HG03159 (cell line): ENCODE measurements at regions not wholly inside any gene's neighbourhood (a gene's known extent, or its start where the extent isn't known, plus 50 kb on each side); places are given as distances from the start of the nearest gene placed in this dataset.

Experiments
- ATAC-seq: cut with Tn5 transposase; IDR thresholded peaks from one replicate; pipeline ENCODE4 v1.9.1; 2021; ENCODE audit warnings: mild to moderate bottlenecking, moderate library complexity; ENCODE audit not compliant: unreplicated experiment

DNA sequence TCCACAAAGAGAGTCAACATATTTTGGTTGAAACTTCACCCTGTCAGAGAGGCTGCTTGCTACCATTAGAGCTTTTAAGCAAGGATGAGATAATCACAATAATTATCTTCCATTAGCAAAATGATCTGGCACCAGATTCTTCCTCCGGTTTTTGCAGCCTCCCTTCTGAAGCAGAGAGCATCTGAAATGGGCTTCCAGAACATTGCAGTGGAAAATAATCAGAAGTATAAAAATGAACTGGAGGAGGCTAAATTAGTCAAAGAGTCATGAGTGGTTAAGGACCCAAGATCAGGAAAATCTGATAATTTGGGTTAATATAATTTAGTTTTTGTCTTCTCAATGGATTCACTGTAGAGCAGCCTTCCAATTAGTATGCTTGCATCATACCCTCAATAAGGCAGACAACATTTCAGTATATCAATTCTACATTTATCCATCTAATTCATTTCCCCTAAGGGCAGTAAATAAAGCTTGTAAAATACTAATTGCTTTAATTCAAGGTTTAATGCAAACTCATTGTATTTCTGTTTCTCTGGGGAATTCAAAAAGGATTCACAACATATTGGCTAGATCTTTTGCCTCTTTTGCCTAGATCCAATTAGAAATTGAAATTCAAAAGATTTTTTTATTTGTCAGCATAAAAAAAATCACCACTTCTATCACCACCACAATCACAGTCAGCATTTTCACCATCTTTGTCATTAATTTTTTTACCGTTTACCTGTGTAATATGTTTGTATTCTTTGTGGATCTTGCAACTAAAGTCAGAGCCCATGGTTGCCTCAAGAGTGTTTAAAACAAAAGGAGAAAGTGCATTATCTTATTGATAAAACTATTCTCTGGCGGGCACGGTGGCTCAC, 537.2 kb upstream of the DCC start:
- no peak for ATAC-seq

GRCh38 chr18:51807336-51807735, 532.7 kb upstream of the DCC start:
- ATAC-seq, result no peak

GRCh38 chr18:51811883-51812282, 528.1 kb upstream of the DCC start:
- ATAC-seq, result peak; percentile 60

DNA sequence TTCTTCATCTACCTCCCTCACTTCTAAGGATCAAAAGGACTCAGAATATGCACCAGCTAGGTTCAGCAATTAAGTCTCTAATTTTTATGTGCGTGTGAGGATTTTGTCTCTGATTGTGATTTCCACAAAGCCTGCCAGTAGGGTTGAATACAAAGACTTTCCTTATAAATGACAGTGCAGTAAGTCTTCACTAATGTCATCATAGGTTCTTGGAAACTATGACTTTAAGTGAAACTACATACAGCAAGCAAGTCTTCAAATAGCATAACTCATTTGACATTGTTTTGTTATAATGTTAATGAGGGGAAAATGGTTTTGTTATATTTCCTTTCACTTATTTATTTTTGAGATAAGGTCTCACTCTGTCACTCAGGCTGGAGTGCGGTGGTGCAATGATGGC, 526.3 kb upstream of the DCC start:
- ATAC-seq, result no peak

- no peak for ATAC-seq
Observed at GRCh38 chr18:51821610-51822009, 518.4 kb upstream of the DCC start.

DNA sequence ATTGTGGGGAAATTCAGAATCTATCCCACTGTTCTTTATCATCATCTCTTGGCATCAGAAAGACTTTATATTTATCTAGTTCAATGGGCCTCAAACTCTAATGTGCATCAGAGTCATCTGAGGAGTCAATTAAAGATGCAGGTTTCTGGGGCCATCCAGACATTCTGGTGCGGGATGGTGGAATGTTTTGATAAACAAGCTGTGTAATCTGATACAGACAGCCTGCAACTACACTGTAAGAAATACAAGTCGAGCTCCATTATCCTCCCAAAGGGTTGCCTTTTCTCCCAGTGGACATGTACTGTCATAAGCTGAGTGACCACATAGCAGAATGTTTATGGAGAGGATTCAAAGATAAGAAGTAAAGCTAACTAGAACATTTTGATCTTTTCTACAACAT, 515.3 kb upstream of the DCC start:
- no peak for ATAC-seq

DNA sequence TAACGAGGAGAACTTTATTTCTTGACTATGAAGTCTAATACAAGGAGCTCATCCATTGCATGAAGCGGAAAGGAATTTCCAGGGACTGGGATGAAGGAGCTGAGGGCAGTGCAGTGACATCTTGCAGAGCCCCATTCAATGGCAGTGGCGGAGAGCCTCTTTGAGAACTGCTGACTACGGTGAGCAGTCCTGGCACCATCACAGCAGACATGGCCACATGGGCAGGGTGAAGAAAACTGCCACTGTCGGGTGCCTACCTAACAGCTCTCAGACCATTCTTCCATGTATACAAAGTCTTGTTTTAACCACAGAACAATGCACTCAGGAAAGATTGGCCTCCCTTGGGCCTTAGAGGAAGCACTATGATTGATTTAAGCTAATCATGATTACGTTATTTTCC, 506.1 kb upstream of the DCC start:
- ATAC-seq, result no peak

DNA sequence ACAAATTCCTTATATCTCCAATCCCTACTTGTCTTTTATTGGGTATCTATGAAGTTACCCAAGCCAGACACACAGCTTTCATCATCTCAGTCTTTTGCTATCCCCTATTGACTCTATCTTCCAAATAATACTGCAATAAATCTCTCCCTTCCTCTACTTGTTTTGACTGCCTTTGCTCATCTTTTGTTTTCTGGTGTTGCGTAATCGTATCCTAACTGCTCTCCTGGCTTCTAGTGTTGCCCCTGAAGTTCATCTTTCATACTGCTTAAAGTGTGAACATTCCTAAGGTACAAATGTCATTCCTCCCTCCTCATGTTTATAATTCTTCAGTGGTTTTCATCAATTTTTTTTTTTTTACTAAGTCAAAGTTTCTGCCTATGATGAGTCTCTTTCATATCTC, 491.3 kb upstream of the DCC start:
- ATAC-seq, result no peak

- ATAC-seq, result no peak
Observed at GRCh38 chr18:51852681-51853080, 487.3 kb upstream of the DCC start.

- no peak for ATAC-seq
Observed at GRCh38 chr18:51857989-51858388, 482.0 kb upstream of the DCC start.

GRCh38 chr18:51861046-51861445, 479.0 kb upstream of the DCC start:
- no peak for ATAC-seq

DNA sequence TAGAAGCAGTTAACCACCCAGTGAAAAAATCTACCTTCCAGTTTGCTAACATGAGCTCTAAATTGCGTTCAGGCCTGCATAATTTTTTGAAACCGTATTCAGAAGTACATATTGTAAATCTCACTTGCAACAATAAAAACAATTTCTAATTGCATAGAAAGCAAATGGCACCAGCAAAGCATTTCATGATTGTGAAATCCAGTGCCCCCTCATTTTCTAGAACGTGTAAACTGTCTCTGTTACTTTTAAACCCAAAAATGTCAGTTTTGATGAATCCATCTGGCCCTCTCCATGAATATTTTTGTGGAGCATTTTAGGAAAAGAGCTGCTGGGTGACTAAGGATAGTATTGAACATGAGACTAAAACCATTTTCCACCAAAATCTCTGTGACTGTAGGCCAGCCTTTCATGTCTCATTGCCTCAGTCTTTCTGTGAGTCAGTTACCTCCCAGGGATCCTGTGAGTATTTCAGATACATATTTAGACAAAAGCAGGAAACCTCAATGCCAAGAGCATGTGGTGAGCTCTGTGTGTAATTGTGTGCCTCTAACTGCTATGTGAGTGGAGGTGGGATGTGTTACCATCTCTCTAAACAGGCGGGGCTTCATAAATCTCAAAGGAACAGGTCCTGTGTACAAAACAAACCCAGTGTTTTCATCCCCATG, 477.8 kb upstream of the DCC start:
- no peak for ATAC-seq

- no peak for ATAC-seq
Observed at GRCh38 chr18:51864219-51864965, 475.6 kb upstream of the DCC start.

DNA sequence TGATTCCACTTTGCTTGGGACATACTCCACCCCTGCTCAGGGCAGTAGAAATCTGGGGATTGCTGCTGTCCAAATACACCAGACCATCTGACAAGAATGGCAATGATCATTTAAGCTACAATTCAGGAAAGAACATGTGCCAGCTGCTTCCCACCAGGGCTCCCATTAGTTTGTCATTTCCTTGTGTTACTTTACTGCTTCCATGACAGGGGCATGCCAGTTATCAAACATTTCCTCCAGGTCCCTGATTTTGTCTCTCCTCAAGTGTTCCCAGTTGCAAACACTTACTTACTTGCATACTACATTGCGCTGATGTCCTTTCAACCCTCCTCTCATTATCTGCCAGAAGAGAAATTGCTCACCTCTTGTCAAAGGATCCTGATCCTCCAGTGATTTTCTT, 474.5 kb upstream of the DCC start:
- ATAC-seq, result no peak

- no peak for ATAC-seq
Observed at GRCh38 chr18:51867767-51868166, 472.2 kb upstream of the DCC start.

GRCh38 chr18:51878724-51879123, 461.3 kb upstream of the DCC start:
- ATAC-seq, result no peak

DNA sequence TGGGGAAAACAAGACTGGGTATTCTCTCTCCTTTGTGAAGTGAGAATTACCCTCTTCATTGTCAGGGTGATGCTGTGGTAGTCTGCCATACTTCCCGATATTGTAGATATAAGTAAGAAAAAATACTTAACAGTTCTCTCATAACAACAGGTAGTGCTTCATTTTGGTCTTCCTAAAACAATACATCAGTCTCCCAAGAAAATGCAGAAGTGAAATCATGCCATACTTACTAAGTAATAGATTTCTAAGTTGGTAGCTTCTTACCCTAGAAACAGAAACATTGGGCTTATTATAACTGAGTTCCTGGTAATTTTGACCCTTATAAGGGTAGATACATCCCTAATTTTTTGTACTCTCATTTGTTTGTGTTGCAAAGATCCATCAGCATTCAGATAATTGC, 460.7 kb upstream of the DCC start:
- no peak for ATAC-seq

GRCh38 chr18:51881394-51881793, 458.6 kb upstream of the DCC start:
- no peak for ATAC-seq

DNA sequence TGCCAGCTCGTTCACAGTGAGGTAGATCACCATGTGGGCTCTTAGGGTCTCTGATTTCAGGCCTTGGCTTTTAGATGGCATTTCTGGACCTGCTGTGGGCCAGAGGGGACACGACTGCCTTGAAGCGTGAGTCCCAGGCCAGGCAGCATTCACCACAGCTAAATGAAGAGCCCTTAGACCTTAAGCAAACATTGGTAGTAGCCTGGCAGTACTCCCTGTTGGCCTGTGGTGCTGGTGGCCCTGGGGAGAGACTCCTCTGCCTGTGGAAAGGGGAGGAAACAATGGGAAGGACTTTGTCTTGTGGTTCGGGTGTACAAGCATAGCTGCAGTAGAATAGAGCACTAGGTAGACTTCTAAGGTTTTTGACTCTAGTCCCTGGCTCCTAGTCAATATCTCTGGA, 456.0 kb upstream of the DCC start:
- ATAC-seq, result no peak

DNA sequence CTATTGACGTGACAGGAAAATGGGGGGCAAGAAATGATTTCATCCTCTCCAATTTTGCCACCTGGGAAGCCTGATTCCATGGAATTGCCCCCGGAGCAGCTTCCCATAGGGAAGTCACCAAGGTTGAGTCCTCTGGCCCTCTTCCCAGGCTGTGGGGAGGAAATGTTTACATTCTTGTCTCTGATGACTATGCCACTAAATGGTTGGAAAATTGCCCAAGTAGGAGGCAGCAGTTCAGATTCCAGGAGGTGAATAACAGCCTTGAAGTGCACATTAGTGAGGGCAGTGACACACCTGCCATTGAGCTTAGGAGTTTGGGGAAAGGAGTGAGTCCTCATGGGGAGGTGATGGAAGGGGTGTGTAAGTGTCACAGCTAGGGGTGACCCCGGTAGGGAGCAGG, 449.2 kb upstream of the DCC start:
- no peak for ATAC-seq

DNA sequence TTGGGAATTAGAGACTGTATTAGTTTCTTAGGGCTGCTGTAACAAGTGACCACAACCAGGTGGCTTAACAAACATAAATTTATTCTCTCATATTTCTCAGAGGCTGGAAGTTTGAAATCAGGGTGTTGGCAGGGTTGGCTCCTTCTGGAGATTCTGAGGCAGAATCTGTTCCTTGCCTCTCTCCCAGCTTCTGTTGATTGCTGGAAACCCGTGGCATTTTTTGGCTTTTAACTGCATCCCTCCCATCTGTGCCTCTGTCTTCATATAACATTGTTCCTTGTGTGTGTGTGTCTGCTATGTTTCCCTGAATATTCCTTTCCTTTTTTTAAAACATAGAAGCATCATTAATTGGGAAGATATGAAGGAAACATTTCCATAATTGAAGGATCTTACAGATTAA, 448.1 kb upstream of the DCC start:
- ATAC-seq, result no peak

DNA sequence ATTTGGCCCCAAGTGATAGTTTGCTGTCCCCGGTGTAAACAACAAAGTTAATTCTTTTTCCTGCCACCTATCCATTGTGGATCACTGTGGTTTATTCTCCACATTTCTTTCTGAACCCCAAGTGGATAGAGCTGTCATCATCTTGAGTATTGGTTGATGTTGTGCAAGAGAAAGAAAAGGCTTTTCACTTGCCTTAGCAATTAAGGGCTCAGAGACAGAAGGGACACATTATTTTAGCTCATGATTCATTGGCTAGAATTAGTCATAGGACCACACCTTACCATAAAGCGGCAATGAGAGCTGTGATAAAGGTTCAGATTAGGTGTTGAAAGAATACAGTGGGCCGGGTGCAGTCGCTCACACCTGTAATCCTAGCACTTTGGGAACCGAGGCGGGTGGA, 442.1 kb upstream of the DCC start:
- ATAC-seq, result no peak
